CD14-positive monocyte (primary cell): ENCODE measurements at regions not wholly inside any gene's neighbourhood (a gene's known extent, or its start where the extent isn't known, plus 50 kb on each side); places are given as distances from the start of the nearest gene placed in this dataset.

Experiments used
- DNase-seq, 3 donors: peaks; one replicate each; pipeline ENCODE4 v3.0.0-alpha.2; 2011 to 2022
- H2AFZ ChIP-seq: 2 replicates; pipeline ENCODE4 v1.6.0; 2012; ENCODE audit warnings: mild to moderate bottlenecking, low read depth, low read length, inconsistent platforms; ENCODE audit not compliant: insufficient read depth, poor library complexity, severe bottlenecking
- H3K27ac ChIP-seq, 2 donors: 1 replicate in 1 of 2; 2 replicates in 1 of 2; pipeline ENCODE4 v1.5.1; 2012 to 2013; ENCODE audit warnings: low read length in 2 of 2, control low read depth in 1 of 2, inconsistent platforms in 1 of 2, low read depth in 1 of 2, mild to moderate bottlenecking in 1 of 2
- H3K27me3 ChIP-seq, 2 donors: one replicate each; pipeline versions ENCODE4 v1.6.0 to v1.6.1; 2011 to 2013; ENCODE audit warnings: low read length in 2 of 2; ENCODE audit not compliant: control insufficient read depth in 2 of 2, insufficient read depth in 2 of 2
- H3K36me3 ChIP-seq, 2 donors: replicated peaks in 1 of 2; 1 replicate in 1 of 2; 2 replicates in 1 of 2; pipeline versions ENCODE4 v1.5.1 to v1.6.1; 2012 to 2013; ENCODE audit warnings: low read length in 2 of 2, control low read depth in 1 of 2, inconsistent platforms in 1 of 2, mild to moderate bottlenecking in 1 of 2; ENCODE audit not compliant: insufficient read depth in 2 of 2, control insufficient read depth in 1 of 2
- H3K4me1 ChIP-seq, 2 donors: 1 replicate in 1 of 2; 2 replicates in 1 of 2; pipeline versions ENCODE4 v1.5.1 to v1.6.1; 2012 to 2013; ENCODE audit warnings: low read length in 2 of 2, control low read depth in 1 of 2, inconsistent platforms in 1 of 2, mild to moderate bottlenecking in 1 of 2, moderate library complexity in 1 of 2; ENCODE audit not compliant: insufficient read depth in 2 of 2, control insufficient read depth in 1 of 2
- H3K4me2 ChIP-seq: replicated peaks from 2 replicates; pipeline ENCODE3; 2012; ENCODE audit warnings: low read length, moderate library complexity, mild to moderate bottlenecking; ENCODE audit not compliant: poor library complexity, severe bottlenecking; ENCODE audit errors: extremely low read depth
- H3K4me3 ChIP-seq, 3 experiments: fragments of 200-600 bp in 1 of 3; sonication (generic) in 1 of 3; replicated peaks in 1 of 3; 1 replicate in 2 of 3; 2 replicates in 1 of 3; pipeline ENCODE4 v1.5.1; 2011 to 2013; ENCODE audit warnings: low read length in 3 of 3, mild to moderate bottlenecking in 3 of 3, control low read depth in 2 of 3, low read depth in 2 of 3, inconsistent platforms in 1 of 3, moderate library complexity in 1 of 3
- H3K79me2 ChIP-seq: 2 replicates; pipeline ENCODE4 v1.6.0; 2012; ENCODE audit warnings: mild to moderate bottlenecking, control low read depth, inconsistent platforms, low read length, moderate library complexity; ENCODE audit not compliant: insufficient read depth
- H3K9ac ChIP-seq: 2 replicates; pipeline ENCODE4 v1.6.0; 2017; ENCODE audit warnings: low read length, mild to moderate bottlenecking; ENCODE audit not compliant: insufficient read depth, poor library complexity, severe bottlenecking
- H3K9me3 ChIP-seq, 2 donors: replicated peaks in 1 of 2; 1 replicate in 1 of 2; 2 replicates in 1 of 2; pipeline versions ENCODE4 v1.5.1 to v1.6.1; 2012 to 2013; ENCODE audit warnings: low read length in 2 of 2, control low read depth in 1 of 2; ENCODE audit not compliant: control insufficient read depth in 1 of 2, insufficient read depth in 1 of 2
- H4K20me1 ChIP-seq: 2 replicates; pipeline ENCODE4 v1.6.0; 2012; ENCODE audit warnings: mild to moderate bottlenecking, low read length, control low read depth, moderate library complexity; ENCODE audit not compliant: insufficient read depth
- H3K27ac Mint-ChIP-seq, 7 donors: one replicate each; pipeline ENCODE4 v1.8.0; 2020; ENCODE audit warnings: mild to moderate bottlenecking in 7 of 7, mixed read lengths in 7 of 7, moderate library complexity in 6 of 7, inconsistent platforms in 2 of 7
- H3K27me3 Mint-ChIP-seq, 3 donors: one replicate each; pipeline ENCODE4 v1.8.0; 2021 to 2022; ENCODE audit warnings: low read depth in 3 of 3, mild to moderate bottlenecking in 3 of 3, mixed read lengths in 3 of 3, moderate library complexity in 3 of 3, inconsistent platforms in 1 of 3
- H3K36me3 Mint-ChIP-seq, 2 donors: one replicate each; pipeline ENCODE4 v1.8.0; 2020; ENCODE audit warnings: mixed read lengths in 2 of 2, inconsistent platforms in 1 of 2, mild to moderate bottlenecking in 1 of 2
- H3K4me1 Mint-ChIP-seq: one replicate; pipeline ENCODE4 v1.8.0; 2020; ENCODE audit warnings: mild to moderate bottlenecking, mixed read lengths
- H3K4me3 Mint-ChIP-seq, 2 donors: one replicate each; pipeline ENCODE4 v1.8.0; 2020; ENCODE audit warnings: mild to moderate bottlenecking in 2 of 2, mixed read lengths in 2 of 2, moderate library complexity in 1 of 2
- H3K9me3 Mint-ChIP-seq, 7 donors: one replicate each; pipeline ENCODE4 v1.8.0; 2020 to 2022; ENCODE audit warnings: mixed read lengths in 7 of 7, mild to moderate bottlenecking in 6 of 7, moderate library complexity in 6 of 7, inconsistent platforms in 2 of 7
- WGBS: methylation state at CpG from one replicate; pipeline ENCODE4 v1.1.5; 2013; ENCODE audit warnings: missing lambda C conversion rate; ENCODE audit not compliant: insufficient coverage; 5-methylcytosine and 5-hydroxymethylcytosine counted together
- intact Hi-C, 2 donors: fragments of 100-400 bp; cut with micrococcal nuclease; formaldehyde crosslinking; loops; one replicate each; pipeline versions ENCODE4 v1.15.0 to v1.15.1; 2023
- TF ChIP-seq, protein P1 (sequence below): fragments of 200-600 bp; IDR thresholded peaks from one replicate; pipeline ENCODE4 v1.8.0; 2022; ENCODE audit warnings: antibody characterized with exemption, mild to moderate bottlenecking

DNA sequence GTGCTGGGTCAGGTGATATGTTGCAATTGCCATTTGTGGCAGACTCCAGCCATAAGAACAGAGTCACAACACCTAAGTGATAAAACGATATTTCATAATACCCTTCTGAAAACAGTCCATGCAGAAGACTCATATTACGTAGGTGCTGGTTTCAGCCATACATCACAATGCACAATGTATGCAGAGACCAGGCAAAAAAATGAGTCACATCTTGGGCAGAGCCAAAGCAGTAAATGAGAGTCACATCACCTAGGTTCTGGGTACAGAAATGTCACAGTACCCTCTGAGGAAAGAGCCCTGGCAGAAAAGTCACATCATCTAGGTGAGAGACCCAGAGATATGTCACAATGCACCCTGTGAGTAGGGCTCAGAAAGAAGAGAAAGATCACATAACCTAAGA is 125.2 kb upstream of the ZNF91 start:
- 89% methylated on average over 2 of the region's 2 CpGs for WGBS
- intact Hi-C loops: no loop called here
- no peaks in the 10 kb centered on the region for H3K36me3 ChIP-seq
- H3K4me3 ChIP-seq: no peak overlapping the region
- H3K79me2 ChIP-seq: no peaks in the 10 kb centered on the region
- H3K27ac Mint-ChIP-seq: no peak overlapping the region
- TF ChIP-seq, protein P1, sequence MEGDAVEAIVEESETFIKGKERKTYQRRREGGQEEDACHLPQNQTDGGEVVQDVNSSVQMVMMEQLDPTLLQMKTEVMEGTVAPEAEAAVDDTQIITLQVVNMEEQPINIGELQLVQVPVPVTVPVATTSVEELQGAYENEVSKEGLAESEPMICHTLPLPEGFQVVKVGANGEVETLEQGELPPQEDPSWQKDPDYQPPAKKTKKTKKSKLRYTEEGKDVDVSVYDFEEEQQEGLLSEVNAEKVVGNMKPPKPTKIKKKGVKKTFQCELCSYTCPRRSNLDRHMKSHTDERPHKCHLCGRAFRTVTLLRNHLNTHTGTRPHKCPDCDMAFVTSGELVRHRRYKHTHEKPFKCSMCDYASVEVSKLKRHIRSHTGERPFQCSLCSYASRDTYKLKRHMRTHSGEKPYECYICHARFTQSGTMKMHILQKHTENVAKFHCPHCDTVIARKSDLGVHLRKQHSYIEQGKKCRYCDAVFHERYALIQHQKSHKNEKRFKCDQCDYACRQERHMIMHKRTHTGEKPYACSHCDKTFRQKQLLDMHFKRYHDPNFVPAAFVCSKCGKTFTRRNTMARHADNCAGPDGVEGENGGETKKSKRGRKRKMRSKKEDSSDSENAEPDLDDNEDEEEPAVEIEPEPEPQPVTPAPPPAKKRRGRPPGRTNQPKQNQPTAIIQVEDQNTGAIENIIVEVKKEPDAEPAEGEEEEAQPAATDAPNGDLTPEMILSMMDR: no peak
- H4K20me1 ChIP-seq: no peaks in the 10 kb centered on the region
- H3K27me3 Mint-ChIP-seq: no peaks in the 10 kb centered on the region
- H3K9me3 ChIP-seq: peaks cover 60 to 91% of the 10 kb centered on the region in 2 donors
- no peak overlapping the region for H3K4me2 ChIP-seq
- DNase-seq: no peak
- H2AFZ ChIP-seq: no peak overlapping the region
- H3K36me3 Mint-ChIP-seq: no peaks in the 10 kb centered on the region
- H3K27ac ChIP-seq: no peak overlapping the region
- H3K27me3 ChIP-seq: no peaks in the 10 kb centered on the region
- peaks cover 20 to 48% (median 42%) of the 10 kb centered on the region in 7 donors for H3K9me3 Mint-ChIP-seq
- no peaks in the 10 kb centered on the region for H3K4me1 Mint-ChIP-seq
- H3K4me3 Mint-ChIP-seq: no peak overlapping the region
- H3K4me1 ChIP-seq: no peaks in the 10 kb centered on the region
- H3K9ac ChIP-seq: no peak overlapping the region

DNA sequence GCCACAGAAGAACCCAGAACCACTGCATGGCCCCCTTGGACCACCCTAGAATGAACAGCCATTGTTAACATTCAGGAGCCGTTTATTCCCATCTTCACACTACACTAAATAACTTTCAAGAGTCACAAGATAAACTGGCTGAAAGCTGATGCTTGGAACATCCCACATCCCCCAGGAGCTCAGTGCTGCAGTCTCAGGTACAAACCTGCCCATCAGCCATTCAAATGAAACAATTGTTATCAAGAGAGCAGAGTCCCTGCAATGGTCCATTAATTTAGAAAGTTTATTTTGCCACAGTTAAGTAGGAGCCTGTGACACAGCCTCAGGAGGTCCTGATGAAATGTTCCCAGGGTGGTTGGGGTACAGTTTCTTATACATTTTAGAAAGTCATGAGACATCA is 123.8 kb upstream of the ZNF91 start:
- Histone ChIP-seq H3K9me3 (peaks cover 55 to 92% of the 10 kb centered on the region in 2 donors), H3K27me3 (no peaks in the 10 kb centered on the region), H3K9ac (no peak overlapping the region), H3K79me2 (no peaks in the 10 kb centered on the region), H3K36me3 (no peaks in the 10 kb centered on the region), H3K4me1 (no peaks in the 10 kb centered on the region), H2AFZ (no peak overlapping the region), H3K27ac (no peak overlapping the region), H3K4me2 (no peak overlapping the region), H3K4me3 (no peak overlapping the region), H4K20me1 (no peaks in the 10 kb centered on the region)
- TF ChIP-seq, protein P1: no peak
- Mint-ChIP-seq H3K4me1 (no peaks in the 10 kb centered on the region), H3K27ac (no peak overlapping the region), H3K4me3 (no peak overlapping the region), H3K27me3 (no peaks in the 10 kb centered on the region), H3K36me3 (no peaks in the 10 kb centered on the region), H3K9me3 (peaks cover 23 to 48% (median 37%) of the 10 kb centered on the region in 7 donors)
- WGBS: 50% methylated on average over 1 of the region's 1 CpG
- intact Hi-C loops: no loop called here
- no peak for DNase-seq
